Stimulated activated CD8-positive, alpha-beta memory T cell treated with anti-CD3 and anti-CD28 coated beads, Interleukin-4, amount 100 ng/mL, for 4 hours (primary cell): ENCODE measurements at regions not wholly inside any gene's neighbourhood (a gene's known extent, or its start where the extent isn't known, plus 50 kb on each side); places are given as distances from the start of the nearest gene placed in this dataset.
"Not testable (repeated sequence)": the region's sequence is repeated elsewhere in the genome, so short reads cannot be mapped to it uniquely, and the experiment has no call there.

Experiments used
- DNase-seq, 2 donors: peaks; one replicate each; pipeline ENCODE4 v3.0.0-alpha.2; 2020; ENCODE audit warnings: low read depth in 2 of 2, low spot score in 1 of 2

DNA sequence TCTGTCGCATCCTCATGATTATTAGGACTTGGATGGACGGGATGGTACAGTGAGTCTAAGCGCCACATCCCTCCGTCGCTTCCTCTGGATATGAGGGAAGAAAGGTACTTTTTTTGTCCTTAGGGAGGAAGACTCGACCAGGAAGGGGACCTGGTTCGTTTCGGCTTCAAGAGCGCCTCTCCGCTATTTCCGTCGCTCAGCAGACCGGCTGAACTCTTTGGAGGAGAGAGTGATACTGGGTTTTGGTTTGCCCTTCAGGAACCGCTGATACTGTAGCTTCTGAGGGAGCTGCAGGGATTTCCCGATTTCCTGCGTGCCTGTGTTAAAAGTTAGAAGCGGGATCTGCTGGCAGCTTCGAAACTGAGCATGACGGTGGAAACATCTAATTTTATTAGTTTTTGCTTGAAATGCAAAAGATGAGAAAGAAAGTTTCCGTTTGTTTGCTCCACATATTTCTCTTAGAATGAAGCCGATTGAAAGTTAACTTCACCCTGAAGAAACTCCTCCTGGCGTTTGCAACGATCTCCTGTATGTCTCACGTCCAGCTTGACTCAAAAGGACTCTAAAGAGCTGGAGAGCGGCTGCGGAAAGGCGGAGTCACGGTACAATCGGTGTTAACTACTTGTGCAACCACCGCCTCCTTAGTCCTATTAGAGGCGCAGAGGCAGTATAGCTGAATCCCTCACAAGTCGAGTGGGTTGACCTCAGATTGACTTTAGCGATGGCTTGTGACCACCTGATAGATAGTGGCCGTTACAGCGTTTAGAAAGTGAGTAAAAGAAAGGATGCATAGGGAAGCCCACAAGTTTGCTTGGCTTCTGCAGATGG lies 129.4 kb downstream of the TRIM27 start:
- no peak for DNase-seq

GRCh38 chr6:28800647-28801046 lies 123.1 kb downstream of the TRIM27 start:
- not testable (repeated sequence) for DNase-seq

GRCh38 chr6:28802417-28803336 lies 121.1 kb downstream of the TRIM27 start:
- no peak for DNase-seq

GRCh38 chr6:28803337-28803709 lies 120.5 kb downstream of the TRIM27 start:
- DNase-seq = no peak

DNA sequence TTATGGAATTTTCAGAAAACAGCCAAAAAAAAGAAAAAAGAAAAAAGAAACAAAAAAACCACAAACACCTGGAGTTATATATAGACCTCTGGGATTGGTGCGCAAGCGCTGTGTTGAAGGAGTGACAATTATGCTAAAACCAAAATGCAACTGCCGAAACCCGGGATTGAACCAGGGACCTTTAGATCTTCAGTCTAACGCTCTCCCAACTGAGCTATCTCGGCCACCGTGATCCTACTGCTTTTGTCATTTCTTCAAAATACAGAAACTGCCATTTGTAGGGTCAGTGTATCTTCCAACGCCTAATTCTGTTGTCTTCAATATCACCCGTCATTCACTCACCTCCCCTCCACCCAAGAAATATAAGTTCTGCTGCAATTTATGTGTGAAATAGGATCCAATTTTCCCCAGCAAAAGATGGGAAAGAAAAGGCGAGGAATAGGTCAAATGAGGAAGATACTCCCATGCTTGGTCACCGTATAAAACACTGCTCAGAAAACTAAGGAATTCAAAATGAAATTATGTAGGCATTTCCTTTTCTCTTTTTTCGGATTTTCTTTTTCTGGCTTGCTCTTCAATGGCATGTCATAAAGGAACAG lies 116.0 kb downstream of the TRIM27 start:
- no peak for DNase-seq

GRCh38 chr6:28808383-28808782 lies 115.4 kb downstream of the TRIM27 start:
- no peak for DNase-seq

DNA sequence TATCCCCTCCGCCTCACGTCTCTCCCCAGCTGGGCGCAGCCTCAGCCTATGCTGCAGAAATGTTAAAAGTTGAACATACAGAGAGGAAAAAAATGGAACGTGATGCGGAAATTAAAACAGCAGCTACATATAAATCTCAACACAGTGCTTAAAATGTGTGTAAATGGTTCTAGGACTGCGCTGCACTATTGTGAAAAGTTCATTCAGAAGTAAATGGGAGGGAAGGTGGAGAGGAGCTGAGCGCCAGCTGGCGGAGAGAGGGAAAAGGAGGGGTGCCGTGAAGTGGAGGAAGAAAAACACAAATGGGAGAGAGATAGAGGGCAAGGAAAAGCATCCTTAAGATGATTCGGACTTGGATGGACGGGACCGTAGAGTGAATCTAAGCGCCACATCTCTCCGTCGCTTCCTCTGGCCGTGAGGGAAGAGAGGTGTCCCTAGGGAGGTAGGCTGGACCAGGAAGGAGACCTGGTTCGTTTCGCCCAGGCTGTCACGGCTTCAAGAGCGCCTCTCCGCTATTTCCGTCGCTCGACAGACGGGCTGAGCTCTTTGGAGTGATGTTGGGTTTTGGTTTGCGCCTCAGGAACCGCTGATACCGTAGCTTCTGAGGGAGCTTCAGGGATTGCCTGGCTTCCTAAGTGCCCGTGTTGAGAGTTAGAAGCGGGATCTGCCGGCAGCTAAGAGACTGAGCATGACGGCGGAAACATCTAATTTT lies 113.7 kb downstream of the TRIM27 start:
- no peak for DNase-seq

GRCh38 chr6:28810659-28811053 lies 113.1 kb downstream of the TRIM27 start:
- DNase-seq = no peak

DNA sequence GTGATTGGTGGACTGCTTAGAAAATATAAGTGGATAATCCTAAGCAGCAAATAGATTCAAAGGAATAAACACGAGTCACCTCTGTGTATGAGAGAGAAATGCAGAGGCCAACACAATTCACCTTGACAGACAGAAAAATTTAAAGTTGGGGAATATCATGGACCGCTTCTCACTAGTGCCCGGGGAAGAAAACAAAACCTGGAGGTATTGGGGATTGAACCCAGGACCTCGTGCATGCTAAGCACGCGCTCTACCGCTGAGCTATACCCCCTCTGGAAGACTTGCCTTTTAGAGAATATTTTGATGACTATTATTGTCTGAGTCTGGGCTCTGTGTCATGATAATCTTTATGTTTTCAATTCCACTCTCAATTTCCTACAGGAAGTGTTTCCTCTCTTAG lies 111.9 kb downstream of the TRIM27 start:
- no peak for DNase-seq

DNA sequence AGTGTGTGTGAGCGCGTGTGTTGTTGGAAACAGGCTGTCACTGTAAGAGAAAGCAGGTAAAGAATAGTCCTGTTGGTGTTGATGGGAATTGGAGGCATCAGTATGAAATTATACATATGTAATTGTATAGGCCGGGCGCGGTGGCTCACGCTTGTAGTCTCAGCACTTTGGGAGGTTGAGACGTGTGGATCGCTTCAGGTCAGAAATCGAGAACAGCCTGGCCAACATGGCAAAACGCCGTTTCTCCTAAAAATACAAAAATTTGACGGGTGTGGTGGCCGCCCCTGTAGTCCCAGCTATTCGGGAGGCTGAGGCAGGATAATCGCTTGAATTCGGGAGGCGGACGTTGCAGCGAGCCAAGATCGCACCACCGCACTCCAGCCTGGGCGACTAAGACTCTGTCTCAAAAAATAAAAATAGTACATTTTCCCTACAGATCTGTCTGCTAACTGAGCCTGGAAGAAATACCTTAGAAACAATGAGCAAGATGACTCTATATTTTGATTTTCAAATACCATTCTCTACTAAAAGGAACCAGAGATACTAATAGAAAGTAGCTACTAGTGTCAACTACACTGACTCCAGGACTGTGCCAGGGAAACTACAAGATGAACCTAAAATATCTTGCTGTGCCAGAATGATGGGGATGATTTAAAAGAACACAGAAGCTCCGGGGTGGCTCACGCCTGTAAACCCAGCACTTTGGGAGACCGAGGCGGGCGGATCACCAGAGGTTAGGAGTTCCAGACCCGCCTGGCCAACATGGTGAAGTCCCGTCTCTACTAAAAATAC lies 110.8 kb downstream of the TRIM27 start:
- DNase-seq = no peak

GRCh38 chr6:28814032-28814976 lies 109.5 kb downstream of the TRIM27 start:
- DNase-seq = no peak

GRCh38 chr6:28816339-28816908 lies 107.4 kb downstream of the TRIM27 start:
- DNase-seq = no peak

GRCh38 chr6:28816909-28817807 lies 106.6 kb downstream of the TRIM27 start:
- no peak for DNase-seq

GRCh38 chr6:28817808-28818145 lies 106.0 kb downstream of the TRIM27 start:
- DNase-seq = no peak

- no peak for DNase-seq
Observed at GRCh38 chr6:28824793-28825731, 98.7 kb downstream of the TRIM27 start.

- no peak for DNase-seq
Observed at GRCh38 chr6:28825732-28826293, 98.0 kb downstream of the TRIM27 start.

DNA sequence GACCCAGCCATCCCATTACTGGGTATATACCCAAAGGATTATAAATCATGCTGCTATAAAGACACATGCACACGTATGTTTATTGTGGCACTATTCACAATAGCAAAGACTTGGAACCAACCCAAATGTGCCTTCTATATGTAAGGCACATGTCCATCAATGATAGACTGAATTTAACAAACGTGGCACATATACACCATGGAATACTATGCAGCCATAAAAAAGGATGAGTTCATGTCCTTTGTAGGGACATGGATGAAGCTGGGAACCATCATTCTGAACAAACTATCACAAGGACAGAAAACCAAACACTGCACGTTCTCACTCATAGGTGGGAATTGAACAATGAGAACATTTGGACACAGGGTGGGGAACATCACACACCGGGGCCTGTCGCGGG lies 92.1 kb downstream of the TRIM27 start:
- DNase-seq = not testable (repeated sequence)
